Hepatocyte (in vitro differentiated cells): ENCODE measurements at regions not wholly inside any gene's neighbourhood (a gene's known extent, or its start where the extent isn't known, plus 50 kb on each side); places are given as distances from the start of the nearest gene placed in this dataset.

Experiments
- DNase-seq: peaks from one replicate; pipeline ENCODE4 v3.0.0-alpha.2; 2016; ENCODE audit warnings: low spot score
- H2AFZ ChIP-seq: fragments of 200-600 bp; sonication (generic); 2 replicates; pipeline ENCODE4 v1.6.0; 2016; ENCODE audit warnings: antibody characterized with exemption, mild to moderate bottlenecking
- H3K27ac ChIP-seq: fragments of 200-600 bp; sonication (generic); 2 replicates; pipeline ENCODE4 v1.5.1; 2016; ENCODE audit warnings: mild to moderate bottlenecking
- H3K27me3 ChIP-seq: fragments of 200-600 bp; sonication (generic); 2 replicates; pipeline ENCODE4 v1.6.1; 2016
- H3K36me3 ChIP-seq: fragments of 200-600 bp; sonication (generic); replicated peaks from 2 replicates; pipeline ENCODE4 v1.5.1; 2016; ENCODE audit warnings: low read depth; ENCODE audit not compliant: insufficient read depth
- H3K4me1 ChIP-seq: fragments of 200-600 bp; sonication (generic); 2 replicates; pipeline ENCODE4 v1.5.1; 2016; ENCODE audit warnings: mild to moderate bottlenecking, moderate library complexity; ENCODE audit not compliant: insufficient read depth
- H3K4me2 ChIP-seq: fragments of 200-600 bp; sonication (generic); 2 replicates; pipeline ENCODE4 v1.6.0; 2016
- H3K4me3 ChIP-seq: fragments of 200-600 bp; sonication (generic); 2 replicates; pipeline ENCODE4 v1.5.1; 2016; ENCODE audit warnings: mild to moderate bottlenecking
- H3K79me2 ChIP-seq: fragments of 200-600 bp; sonication (generic); 2 replicates; pipeline ENCODE4 v1.6.0; 2017; ENCODE audit warnings: mild to moderate bottlenecking
- H3K9me2 ChIP-seq: fragments of 200-600 bp; sonication (generic); replicated peaks from 2 replicates; pipeline ENCODE4 v1.6.0; 2017; ENCODE audit warnings: mild to moderate bottlenecking; ENCODE audit not compliant: insufficient read depth
- H3K9me3 ChIP-seq: fragments of 200-600 bp; sonication (generic); 2 replicates; pipeline ENCODE4 v1.5.1; 2016; ENCODE audit warnings: low read depth, mild to moderate bottlenecking
- H4K20me1 ChIP-seq: fragments of 200-600 bp; sonication (generic); 2 replicates; pipeline ENCODE4 v1.6.0; 2016; ENCODE audit warnings: mild to moderate bottlenecking; ENCODE audit not compliant: insufficient read depth, poor library complexity, severe bottlenecking
- CTCF ChIP-seq: fragments of 200-600 bp; sonication (generic); IDR thresholded peaks from 2 replicates; pipeline ENCODE4 v1.5.1; 2016; ENCODE audit warnings: antibody characterized with exemption, mild to moderate bottlenecking; ENCODE audit not compliant: poor library complexity
- EZH2 ChIP-seq: fragments of 200-600 bp; sonication (generic); IDR thresholded peaks from 2 replicates; pipeline ENCODE4 v1.6.1; 2016; ENCODE audit warnings: antibody characterized with exemption, mild to moderate bottlenecking, borderline replicate concordance
- EZH2phosphoT487 ChIP-seq: fragments of 200-600 bp; sonication (generic); IDR thresholded peaks from one replicate; pipeline ENCODE4 v1.6.1; 2018; ENCODE audit warnings: antibody characterized with exemption, mild to moderate bottlenecking, low read depth, moderate library complexity; ENCODE audit not compliant: unreplicated experiment, severe bottlenecking
- WGBS: methylation state at CpG from one replicate; pipeline ENCODE4 v1.1.6; 2016; ENCODE audit warnings: low lambda C conversion rate; ENCODE audit errors: missing lambda C conversion rate; 5-methylcytosine and 5-hydroxymethylcytosine counted together

- DNase-seq: no peak
- H3K27me3 ChIP-seq: no peaks in the 10 kb centered on the region
- H3K36me3 ChIP-seq: no peaks in the 10 kb centered on the region
- WGBS: 75% methylated on average over 4 of the region's 4 CpGs
- no peaks in the 10 kb centered on the region for H3K9me2 ChIP-seq
- no peak overlapping the region for H3K4me3 ChIP-seq
- H2AFZ ChIP-seq: no peak overlapping the region
- H3K27ac ChIP-seq: no peak overlapping the region
- no peaks in the 10 kb centered on the region for H3K9me3 ChIP-seq
- H3K4me1 ChIP-seq: no peaks in the 10 kb centered on the region
- H3K4me2 ChIP-seq: no peak overlapping the region
- no peaks in the 10 kb centered on the region for H4K20me1 ChIP-seq
- no peaks in the 10 kb centered on the region for H3K79me2 ChIP-seq
- TF ChIP-seq EZH2phosphoT487 (no peak), CTCF (no peak), EZH2 (no peak)
Observed at GRCh38 chr3:28799084-28799483, 450.5 kb upstream of the AZI2 start.

GRCh38 chr3:28800203-28800602 is 451.6 kb upstream of the AZI2 start:
- Histone ChIP-seq H2AFZ (no peak overlapping the region), H3K9me3 (no peaks in the 10 kb centered on the region), H3K79me2 (no peaks in the 10 kb centered on the region), H3K36me3 (no peaks in the 10 kb centered on the region), H4K20me1 (no peaks in the 10 kb centered on the region), H3K4me3 (no peak overlapping the region), H3K4me2 (no peak overlapping the region), H3K27ac (no peak overlapping the region), H3K9me2 (no peaks in the 10 kb centered on the region), H3K27me3 (no peaks in the 10 kb centered on the region), H3K4me1 (no peaks in the 10 kb centered on the region)
- no peak for DNase-seq
- WGBS: 84% methylated on average over 1 of the region's 1 CpG
- TF ChIP-seq EZH2phosphoT487 (no peak), CTCF (no peak), EZH2 (no peak)

GRCh38 chr3:28808068-28808467 is 459.4 kb upstream of the AZI2 start:
- 66% methylated on average over 4 of the region's 4 CpGs for WGBS
- no peak for TF ChIP-seq CTCF
- Histone ChIP-seq H2AFZ (no peak overlapping the region), H3K27ac (no peak overlapping the region), H3K36me3 (no peaks in the 10 kb centered on the region), H4K20me1 (no peaks in the 10 kb centered on the region), H3K79me2 (no peaks in the 10 kb centered on the region), H3K9me2 (no peaks in the 10 kb centered on the region), H3K4me1 (no peaks in the 10 kb centered on the region), H3K27me3 (no peaks in the 10 kb centered on the region), H3K9me3 (no peaks in the 10 kb centered on the region), H3K4me2 (no peak overlapping the region), H3K4me3 (no peak overlapping the region)
- DNase-seq: no peak

GRCh38 chr3:28816017-28816416 is 464.9 kb upstream of the RBMS3 start:
- no peak overlapping the region for H3K27ac ChIP-seq
- H3K4me2 ChIP-seq: no peak overlapping the region
- H3K27me3 ChIP-seq: no peaks in the 10 kb centered on the region
- H3K4me3 ChIP-seq: no peak overlapping the region
- H2AFZ ChIP-seq: no peak overlapping the region
- H3K4me1 ChIP-seq: no peaks in the 10 kb centered on the region
- H4K20me1 ChIP-seq: no peaks in the 10 kb centered on the region
- H3K79me2 ChIP-seq: no peaks in the 10 kb centered on the region
- H3K9me3 ChIP-seq: no peaks in the 10 kb centered on the region
- no peaks in the 10 kb centered on the region for H3K36me3 ChIP-seq
- no peak for DNase-seq
- H3K9me2 ChIP-seq: no peaks in the 10 kb centered on the region
- TF ChIP-seq EZH2phosphoT487: no peak
- no peak for TF ChIP-seq EZH2
- TF ChIP-seq CTCF: no peak
